Activated naive CD8-positive, alpha-beta T cell treated with anti-CD3 and anti-CD28 coated beads, Interleukin-2, amount 10 ng/mL, durations not matched to agents 7 days and 5 days (primary cell): ENCODE measurements at regions not wholly inside any gene's neighbourhood (a gene's known extent, or its start where the extent isn't known, plus 50 kb on each side); places are given as distances from the start of the nearest gene placed in this dataset.
"Not testable (repeated sequence)": the region's sequence is repeated elsewhere in the genome, so short reads cannot be mapped to it uniquely, and the experiment has no call there.

Experiments used
- ATAC-seq: fragments of 150-1000 bp; cut with Tn5 transposase; one replicate; pipeline ENCODE4 v1.10.0; 2021; ENCODE audit warnings: low read depth, moderate library complexity
- POLR2A ChIA-PET: fragments of 350-600 bp; sonication (Branson Sonifier 250); formaldehyde crosslinking; loops from one replicate; lab custom pipeline; 2021; ENCODE audit warnings: antibody characterized with exemption; lab: Charles Lee
- DNase-seq: peaks from one replicate; pipeline ENCODE4 v3.0.0; 2021
- H3K27ac Mint-ChIP-seq: one replicate; pipeline ENCODE4 v1.8.0; 2022; ENCODE audit warnings: mild to moderate bottlenecking, mixed read lengths
- H3K27me3 Mint-ChIP-seq: one replicate; pipeline ENCODE4 v1.8.0; 2022; ENCODE audit warnings: mild to moderate bottlenecking, moderate library complexity, mixed read lengths
- H3K36me3 Mint-ChIP-seq: one replicate; pipeline ENCODE4 v1.8.0; 2021; ENCODE audit warnings: mild to moderate bottlenecking, mixed read lengths
- H3K4me1 Mint-ChIP-seq: one replicate; pipeline ENCODE4 v1.8.0; 2021; ENCODE audit warnings: mixed read lengths
- H3K4me3 Mint-ChIP-seq: one replicate; pipeline ENCODE4 v1.8.0; 2022; ENCODE audit warnings: mild to moderate bottlenecking, moderate library complexity, mixed read lengths
- H3K9me3 Mint-ChIP-seq: one replicate; pipeline ENCODE4 v1.8.0; 2021; ENCODE audit warnings: mixed read lengths

GRCh38 chr5:32876791-32877190 lies 165.7 kb downstream of the NPR3 start:
- H3K9me3 Mint-ChIP-seq = peaks cover 11% of the 10 kb centered on the region
- H3K36me3 Mint-ChIP-seq = no peaks in the 10 kb centered on the region
- no peaks in the 10 kb centered on the region for H3K4me1 Mint-ChIP-seq
- no peak overlapping the region for H3K27ac Mint-ChIP-seq
- ATAC-seq (no peak), DNase-seq (no peak)
- POLR2A ChIA-PET = no interaction called here
- H3K4me3 Mint-ChIP-seq = no peak overlapping the region
- no peaks in the 10 kb centered on the region for H3K27me3 Mint-ChIP-seq

- H3K4me1 Mint-ChIP-seq, H3K27me3 Mint-ChIP-seq, DNase-seq, H3K27ac Mint-ChIP-seq, POLR2A ChIA-PET, H3K9me3 Mint-ChIP-seq, ATAC-seq, H3K36me3 Mint-ChIP-seq, H3K4me3 Mint-ChIP-seq: not testable (repeated sequence)
Observed at GRCh38 chr5:32879364-32879763, 168.2 kb downstream of the NPR3 start.

- H3K27ac Mint-ChIP-seq = no peak overlapping the region
- H3K36me3 Mint-ChIP-seq = no peaks in the 10 kb centered on the region
- no peak for DNase-seq
- H3K9me3 Mint-ChIP-seq = peaks cover 8% of the 10 kb centered on the region
- no peak overlapping the region for H3K4me3 Mint-ChIP-seq
- POLR2A ChIA-PET = no interaction called here
- no peaks in the 10 kb centered on the region for H3K4me1 Mint-ChIP-seq
- H3K27me3 Mint-ChIP-seq = no peaks in the 10 kb centered on the region
- no peak for ATAC-seq
Observed at GRCh38 chr5:32880796-32881195, 169.7 kb downstream of the NPR3 start.

DNA sequence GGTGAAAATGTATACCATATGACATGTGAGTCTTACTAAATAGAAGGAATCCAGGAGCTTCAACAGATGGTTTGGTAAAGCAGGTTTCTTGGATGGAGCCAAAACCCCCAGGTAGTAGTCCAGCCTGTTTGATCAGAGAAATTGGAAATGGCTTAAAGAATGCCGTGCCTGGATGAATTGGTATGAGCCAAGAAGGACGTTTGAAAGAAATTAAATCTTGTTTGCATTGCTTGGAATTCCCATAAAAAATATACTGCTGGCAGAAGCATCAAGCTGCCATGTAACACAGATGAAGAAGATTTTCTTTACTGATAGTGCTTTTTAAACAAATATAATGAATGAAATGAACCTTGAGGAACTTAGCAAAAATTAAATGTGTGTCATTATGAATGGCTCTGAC lies 176.3 kb downstream of the NPR3 start:
- Mint-ChIP-seq H3K4me1 (no peaks in the 10 kb centered on the region), H3K4me3 (no peak overlapping the region), H3K27me3 (no peaks in the 10 kb centered on the region), H3K36me3 (no peaks in the 10 kb centered on the region), H3K27ac (no peak overlapping the region), H3K9me3 (peaks cover 12% of the 10 kb centered on the region)
- ATAC-seq (no peak), DNase-seq (no peak)
- POLR2A ChIA-PET = no interaction called here

- POLR2A ChIA-PET = no interaction called here
- ATAC-seq (no peak), DNase-seq (no peak)
- Mint-ChIP-seq H3K9me3 (peaks cover 9% of the 10 kb centered on the region), H3K27ac (no peak overlapping the region), H3K4me1 (no peaks in the 10 kb centered on the region), H3K4me3 (no peak overlapping the region), H3K27me3 (no peaks in the 10 kb centered on the region), H3K36me3 (no peaks in the 10 kb centered on the region)
Observed at GRCh38 chr5:32889078-32889477, 178.0 kb downstream of the NPR3 start.

DNA sequence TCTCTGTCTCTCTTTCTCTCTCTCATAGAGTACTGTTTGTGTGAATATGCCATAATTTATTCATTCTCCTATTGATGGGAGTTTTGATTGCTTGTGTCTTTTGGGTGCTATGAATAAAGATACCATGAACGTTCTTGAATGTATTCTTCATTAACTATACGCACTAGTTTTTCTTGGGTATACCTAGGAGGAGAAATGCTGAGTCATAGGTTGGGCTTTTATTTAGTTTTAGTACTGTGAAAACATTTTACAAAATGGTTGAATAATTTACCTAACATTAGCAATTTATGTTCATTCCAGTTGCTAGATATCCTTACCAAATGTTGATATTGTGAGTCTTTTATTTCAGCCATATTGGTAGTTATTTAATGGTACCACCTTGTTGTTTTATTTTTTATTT lies 192.5 kb downstream of the NPR3 start:
- DNase-seq (no peak), ATAC-seq (no peak)
- POLR2A ChIA-PET = no interaction called here
- H3K9me3 Mint-ChIP-seq = peaks cover 4% of the 10 kb centered on the region
- no peaks in the 10 kb centered on the region for H3K27me3 Mint-ChIP-seq
- H3K4me1 Mint-ChIP-seq = no peaks in the 10 kb centered on the region
- H3K4me3 Mint-ChIP-seq = no peak overlapping the region
- no peak overlapping the region for H3K27ac Mint-ChIP-seq
- H3K36me3 Mint-ChIP-seq = no peaks in the 10 kb centered on the region

GRCh38 chr5:32908641-32909040 lies 197.5 kb downstream of the NPR3 start:
- H3K27me3 Mint-ChIP-seq = peaks cover 2% of the 10 kb centered on the region
- H3K27ac Mint-ChIP-seq = no peak overlapping the region
- ATAC-seq (no peak), DNase-seq (no peak)
- H3K4me1 Mint-ChIP-seq = no peaks in the 10 kb centered on the region
- POLR2A ChIA-PET = no interaction called here
- H3K9me3 Mint-ChIP-seq = peaks cover 3% of the 10 kb centered on the region
- no peaks in the 10 kb centered on the region for H3K36me3 Mint-ChIP-seq
- no peak overlapping the region for H3K4me3 Mint-ChIP-seq

DNA sequence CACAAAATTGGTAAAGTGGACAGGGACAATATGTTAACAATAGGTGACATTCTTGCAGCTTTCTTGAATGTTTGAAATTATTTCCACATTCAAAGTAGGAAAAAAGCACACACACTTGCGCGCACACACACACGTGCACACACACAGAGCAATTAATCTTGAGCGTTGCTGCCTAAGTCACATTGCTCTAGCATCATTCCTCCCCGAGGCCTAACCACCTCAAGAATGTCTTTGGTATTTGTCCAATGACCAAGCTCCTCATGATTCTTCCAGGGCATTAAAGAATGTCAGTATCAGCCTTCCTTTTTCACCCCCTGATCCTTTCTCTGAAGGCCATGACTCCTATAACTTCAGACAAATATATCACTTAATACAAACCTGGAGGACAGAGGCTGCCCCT lies 198.1 kb downstream of the NPR3 start:
- Mint-ChIP-seq H3K4me3 (no peak overlapping the region), H3K4me1 (no peaks in the 10 kb centered on the region), H3K9me3 (peaks cover 3% of the 10 kb centered on the region), H3K27me3 (peaks cover 2% of the 10 kb centered on the region), H3K27ac (no peak overlapping the region), H3K36me3 (no peaks in the 10 kb centered on the region)
- no peak for ATAC-seq
- no peak for DNase-seq
- POLR2A ChIA-PET = no interaction called here

DNA sequence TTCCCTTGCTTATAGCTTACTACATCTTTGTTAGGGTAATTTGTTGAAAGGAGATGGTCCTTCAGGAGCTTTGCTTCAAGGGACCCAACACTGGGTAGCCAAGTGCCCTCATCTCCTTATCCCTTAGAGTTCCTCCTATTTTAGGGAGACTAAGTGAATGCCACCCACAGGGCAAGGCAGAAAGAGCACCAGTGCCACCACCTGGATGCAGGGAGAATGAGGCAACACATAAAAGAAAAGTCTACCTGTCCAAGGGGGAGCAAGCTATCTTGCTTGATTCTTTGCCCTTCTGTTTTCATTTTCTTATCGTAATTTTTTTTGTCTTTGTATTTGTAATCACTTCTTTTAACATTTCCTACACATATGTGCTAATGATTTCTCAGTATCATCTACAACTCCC lies 205.5 kb downstream of the NPR3 start:
- no peaks in the 10 kb centered on the region for H3K4me1 Mint-ChIP-seq
- no peak for DNase-seq
- H3K9me3 Mint-ChIP-seq = peaks cover 2% of the 10 kb centered on the region
- H3K4me3 Mint-ChIP-seq = no peak overlapping the region
- ATAC-seq = no peak
- POLR2A ChIA-PET = no interaction called here
- H3K27ac Mint-ChIP-seq = no peak overlapping the region
- H3K36me3 Mint-ChIP-seq = no peaks in the 10 kb centered on the region
- no peaks in the 10 kb centered on the region for H3K27me3 Mint-ChIP-seq

GRCh38 chr5:32928761-32929160 lies 217.6 kb downstream of the NPR3 start:
- ATAC-seq = no peak
- Mint-ChIP-seq H3K4me1 (no peaks in the 10 kb centered on the region), H3K27ac (no peak overlapping the region), H3K27me3 (no peaks in the 10 kb centered on the region), H3K36me3 (no peaks in the 10 kb centered on the region), H3K9me3 (peaks cover 3% of the 10 kb centered on the region), H3K4me3 (no peak overlapping the region)
- POLR2A ChIA-PET = no interaction called here
- DNase-seq = no peak

DNA sequence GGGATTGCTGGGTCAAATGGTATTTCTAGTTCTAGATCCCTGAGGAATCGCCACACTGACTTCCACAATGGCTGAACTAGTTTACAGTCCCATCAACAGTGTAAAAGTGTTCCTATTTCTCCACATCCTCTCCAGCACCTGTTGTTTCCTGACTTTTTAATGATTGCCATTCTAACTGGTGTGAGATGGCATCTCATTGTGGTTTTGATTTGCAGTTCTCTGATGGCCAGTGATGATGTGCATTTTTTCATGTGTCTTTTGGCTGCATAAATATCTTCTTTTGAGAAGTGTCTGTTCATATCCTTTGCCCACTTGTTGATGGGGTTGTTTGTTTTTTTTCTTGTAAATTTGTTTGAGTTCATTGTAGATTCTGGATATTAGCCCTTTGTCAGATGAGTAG lies 220.3 kb downstream of the NPR3 start:
- H3K27me3 Mint-ChIP-seq, H3K36me3 Mint-ChIP-seq, H3K27ac Mint-ChIP-seq, H3K9me3 Mint-ChIP-seq, H3K4me1 Mint-ChIP-seq, DNase-seq, POLR2A ChIA-PET, H3K4me3 Mint-ChIP-seq, ATAC-seq: not testable (repeated sequence)

DNA sequence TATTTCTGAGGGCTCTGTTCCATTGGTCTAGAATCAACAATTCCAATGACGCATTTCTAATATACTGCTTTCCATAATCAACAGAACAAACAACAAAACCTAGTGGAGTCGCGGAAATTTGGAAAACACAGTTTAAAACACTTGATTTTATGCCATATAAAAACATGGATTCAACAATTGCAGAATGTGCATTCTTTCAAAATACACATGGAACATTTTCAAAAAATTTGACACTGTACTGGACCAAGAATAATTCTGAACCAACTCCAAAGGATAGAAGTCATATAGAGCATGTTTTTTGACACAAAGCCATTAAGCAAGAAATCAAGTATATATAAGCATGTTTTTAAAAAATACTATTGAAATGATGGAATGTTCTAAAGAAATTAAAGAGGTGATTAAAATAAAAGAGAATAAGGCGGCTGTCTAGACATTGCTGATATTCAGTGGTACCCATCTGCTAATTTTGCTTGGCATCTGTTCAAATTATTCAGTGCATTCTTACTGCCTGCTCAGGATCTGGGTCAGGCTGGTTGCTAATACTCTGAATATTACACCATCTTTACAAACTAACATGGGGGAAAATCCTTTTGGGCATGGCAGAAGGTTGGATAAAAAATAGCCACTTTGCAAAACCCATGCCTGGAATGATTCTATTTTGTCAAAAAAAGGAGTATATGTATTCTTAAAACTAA lies 221.3 kb downstream of the NPR3 start:
- H3K27ac Mint-ChIP-seq = no peak overlapping the region
- POLR2A ChIA-PET = no interaction called here
- no peak for ATAC-seq
- no peaks in the 10 kb centered on the region for H3K36me3 Mint-ChIP-seq
- H3K9me3 Mint-ChIP-seq = peaks cover 3% of the 10 kb centered on the region
- no peaks in the 10 kb centered on the region for H3K27me3 Mint-ChIP-seq
- no peak for DNase-seq
- H3K4me1 Mint-ChIP-seq = no peaks in the 10 kb centered on the region
- no peak overlapping the region for H3K4me3 Mint-ChIP-seq

GRCh38 chr5:32933692-32934091 lies 222.6 kb downstream of the NPR3 start:
- Mint-ChIP-seq H3K27ac (no peak overlapping the region), H3K4me3 (no peak overlapping the region), H3K4me1 (no peaks in the 10 kb centered on the region), H3K27me3 (no peaks in the 10 kb centered on the region), H3K36me3 (no peaks in the 10 kb centered on the region), H3K9me3 (no peaks in the 10 kb centered on the region)
- DNase-seq (no peak), ATAC-seq (no peak)
- POLR2A ChIA-PET = no interaction called here

- POLR2A ChIA-PET = no interaction called here
- ATAC-seq (no peak), DNase-seq (no peak)
- no peaks in the 10 kb centered on the region for H3K36me3 Mint-ChIP-seq
- H3K9me3 Mint-ChIP-seq = no peaks in the 10 kb centered on the region
- no peaks in the 10 kb centered on the region for H3K4me1 Mint-ChIP-seq
- H3K4me3 Mint-ChIP-seq = no peak overlapping the region
- no peak overlapping the region for H3K27ac Mint-ChIP-seq
- no peaks in the 10 kb centered on the region for H3K27me3 Mint-ChIP-seq
Observed at GRCh38 chr5:32934529-32934928, 223.4 kb downstream of the NPR3 start.

GRCh38 chr5:32935283-32935682 lies 224.2 kb downstream of the NPR3 start:
- no peaks in the 10 kb centered on the region for H3K9me3 Mint-ChIP-seq
- H3K36me3 Mint-ChIP-seq = no peaks in the 10 kb centered on the region
- DNase-seq = no peak
- no peak overlapping the region for H3K27ac Mint-ChIP-seq
- POLR2A ChIA-PET = no interaction called here
- no peaks in the 10 kb centered on the region for H3K4me1 Mint-ChIP-seq
- ATAC-seq = no peak
- H3K27me3 Mint-ChIP-seq = no peaks in the 10 kb centered on the region
- no peak overlapping the region for H3K4me3 Mint-ChIP-seq
